Spleen (tissue), 7 donors: ENCODE measurements at regions not wholly inside any gene's neighbourhood (a gene's known extent, or its start where the extent isn't known, plus 50 kb on each side); places are given as distances from the start of the nearest gene placed in this dataset.

ENCODE experiments used
- CTCF ChIP-seq, 11 experiments: fragments of 200-600 bp in 7 of 11; fragments of 450-650 bp in 4 of 11; sonication (generic) in 4 of 11; IDR thresholded peaks in 8 of 11; conservative IDR thresholded peaks in 3 of 11; 1 replicate in 7 of 11; 2 replicates in 4 of 11; pipeline versions ENCODE4 v1.4.0 to v1.8.0; 2016 to 2021; ENCODE audit warnings: antibody characterized with exemption in 11 of 11, inconsistent platforms in 4 of 11, mild to moderate bottlenecking in 1 of 11
- POLR2A ChIP-seq, 3 donors: fragments of 450-650 bp; IDR thresholded peaks; one replicate each; pipeline ENCODE4 v1.5.1; 2017; ENCODE audit warnings: antibody characterized with exemption in 3 of 3, mild to moderate bottlenecking in 1 of 3
- donor health status: DM: no; HTN: no; CAD: no; lungs with moderate emphysema.
- donor health status: DM: no; HTN: no; CAD: no.
- donor health status: DM: no; HTN: no; CAD: no.

GRCh38 chr13:73325723-73326558 lies 267.1 kb downstream of the KLF5 start:
- TF ChIP-seq POLR2A (IDR thresholded peaks at IDR 0.05) (no peak), CTCF (IDR thresholded peaks at IDR 0.05 in 8 of 11, conservative IDR thresholded peaks at IDR 0.05 in 3 of 11) (no peak)
